Dedifferentiated amniotic fluid mesenchymal stem cell (primary cell): ENCODE measurements at regions not wholly inside any gene's neighbourhood (a gene's known extent, or its start where the extent isn't known, plus 50 kb on each side); places are given as distances from the start of the nearest gene placed in this dataset.
"Not testable (repeated sequence)": the region's sequence is repeated elsewhere in the genome, so short reads cannot be mapped to it uniquely, and the experiment has no call there.

ENCODE experiments used
- DNase-seq: peaks from one replicate; pipeline ENCODE4 v3.0.0-alpha.2; 2016; ENCODE audit errors: extremely low spot score

- no peak for DNase-seq
These were observed 150.6 kb downstream of the SI start for GRCh38 chr3:164927728-164928127.

- no peak for DNase-seq
These were observed 159.4 kb downstream of the SI start for GRCh38 chr3:164918905-164919304.

- DNase-seq = no peak
These were observed 165.4 kb downstream of the SI start for GRCh38 chr3:164912916-164913315.

- no peak for DNase-seq
These were observed 174.4 kb downstream of the SI start for GRCh38 chr3:164903820-164904451.

- DNase-seq = no peak
These were observed 181.0 kb downstream of the SI start for GRCh38 chr3:164897342-164897741.

- no peak for DNase-seq
These were observed 188.2 kb downstream of the SI start for GRCh38 chr3:164890061-164890460.

GRCh38 chr3:164883171-164883570 is 195.1 kb downstream of the SI start:
- no peak for DNase-seq

GRCh38 chr3:164879201-164879600 is 199.1 kb downstream of the SI start:
- no peak for DNase-seq

- DNase-seq = no peak
These were observed 213.8 kb downstream of the SI start for GRCh38 chr3:164864454-164864853.

GRCh38 chr3:164852866-164853265 is 225.4 kb downstream of the SI start:
- no peak for DNase-seq

GRCh38 chr3:164851905-164852304 is 226.4 kb downstream of the SI start:
- no peak for DNase-seq

GRCh38 chr3:164851204-164851603 is 227.1 kb downstream of the SI start:
- DNase-seq = no peak

GRCh38 chr3:164848923-164849322 is 229.4 kb downstream of the SI start:
- no peak for DNase-seq

- DNase-seq = no peak
These were observed 232.6 kb downstream of the SI start for GRCh38 chr3:164845739-164846138.

- DNase-seq = no peak
These were observed 246.1 kb downstream of the SI start for GRCh38 chr3:164832216-164832615.

GRCh38 chr3:164818318-164818717 is 260.0 kb downstream of the SI start:
- no peak for DNase-seq

GRCh38 chr3:164814106-164814505 is 264.2 kb downstream of the SI start:
- no peak for DNase-seq

GRCh38 chr3:164812042-164812441 is 266.3 kb downstream of the SI start:
- no peak for DNase-seq

GRCh38 chr3:164806188-164806587 is 272.1 kb downstream of the SI start:
- peak; percentile 32 for DNase-seq

GRCh38 chr3:164794099-164794498 is 284.2 kb downstream of the SI start:
- DNase-seq = no peak

GRCh38 chr3:164791263-164791662 is 287.0 kb downstream of the SI start:
- DNase-seq = no peak

GRCh38 chr3:164784407-164784806 is 293.9 kb downstream of the SI start:
- not testable (repeated sequence) for DNase-seq

GRCh38 chr3:164781755-164782154 is 296.5 kb downstream of the SI start:
- no peak for DNase-seq

GRCh38 chr3:164779816-164780215 is 298.5 kb downstream of the SI start:
- no peak for DNase-seq
